IMR-90 (cell line): ENCODE measurements at regions not wholly inside any gene's neighbourhood (a gene's known extent, or its start where the extent isn't known, plus 50 kb on each side); places are given as distances from the start of the nearest gene placed in this dataset.

ENCODE experiments used
- ATAC-seq: fragments of 200-7000 bp; cut with Tn5 transposase; 2 replicates; pipeline ENCODE4 v1.9.1; 2020; ENCODE audit warnings: low read depth, mild to moderate bottlenecking, moderate library complexity
- BruUV-seq: library from RNA; stranded (reverse); fragments of 400-500 nt; replicated peaks from 2 replicates; lab custom pipeline; 2021; lab: Mats Ljungman, UMichigan
- CTCF ChIA-PET: fragments of 300-600 bp; formaldehyde crosslinking; extraction: SDS; loops from one replicate; lab custom pipeline; 2021; ENCODE audit warnings: antibody characterized with exemption; lab: Yijun Ruan, JAX
- POLR2A ChIA-PET: fragments of 300-600 bp; sonication (Branson Sonifier 250); formaldehyde crosslinking; loops from one replicate; lab custom pipeline; 2022; ENCODE audit warnings: antibody characterized with exemption; ENCODE audit not compliant: unreplicated experiment; lab: Charles Lee
- DNase-seq: peaks from one replicate; pipeline ENCODE4 v3.0.0; 2013
- H2AFZ ChIP-seq: replicated peaks from 2 replicates; pipeline ENCODE3; 2013; ENCODE audit warnings: low read length, mild to moderate bottlenecking; ENCODE audit not compliant: poor library complexity
- H2AK5ac ChIP-seq: 2 replicates; pipeline ENCODE4 v1.6.1; 2013; ENCODE audit warnings: low read depth, low read length, inconsistent platforms
- H2AK9ac ChIP-seq: replicated peaks from 2 replicates; pipeline ENCODE3; 2013; ENCODE audit warnings: mild to moderate bottlenecking, low read depth, low read length, moderate library complexity; ENCODE audit not compliant: poor library complexity
- H2BK120ac ChIP-seq: 2 replicates; pipeline ENCODE4 v1.6.1; 2013; ENCODE audit warnings: low read depth, low read length, inconsistent platforms
- H2BK15ac ChIP-seq: 3 replicates; pipeline ENCODE4 v1.6.1; 2013; ENCODE audit warnings: low read depth, low read length, inconsistent platforms
- H2BK20ac ChIP-seq: 2 replicates; pipeline ENCODE4 v1.6.1; 2013; ENCODE audit warnings: low read depth, mild to moderate bottlenecking, inconsistent platforms, low read length, moderate library complexity
- H2BK5ac ChIP-seq: 2 replicates; pipeline ENCODE4 v1.6.1; 2013; ENCODE audit warnings: mild to moderate bottlenecking, low read depth, low read length, inconsistent platforms; ENCODE audit not compliant: poor library complexity, severe bottlenecking
- H3K14ac ChIP-seq: replicated peaks from 2 replicates; pipeline ENCODE4 v1.6.1; 2013; ENCODE audit warnings: low read depth, low read length, inconsistent platforms
- H3K18ac ChIP-seq: 2 replicates; pipeline ENCODE4 v1.6.1; 2013; ENCODE audit warnings: low read depth, low read length, control low read depth
- H3K23ac ChIP-seq: 2 replicates; pipeline ENCODE4 v1.6.1; 2013; ENCODE audit warnings: low read depth, low read length, inconsistent platforms
- H3K27ac ChIP-seq: 2 replicates; pipeline ENCODE4 v1.5.1; 2013; ENCODE audit warnings: mild to moderate bottlenecking, control low read depth, low read length; ENCODE audit not compliant: insufficient read depth
- H3K27me3 ChIP-seq: 2 replicates; pipeline ENCODE4 v1.6.1; 2013; ENCODE audit warnings: low read length; ENCODE audit not compliant: control insufficient read depth, insufficient read depth
- H3K36me3 ChIP-seq: 2 replicates; pipeline ENCODE4 v1.6.1; 2013; ENCODE audit warnings: low read length, mixed read lengths; ENCODE audit not compliant: control insufficient read depth, insufficient read depth
- H3K4ac ChIP-seq: 2 replicates; pipeline ENCODE4 v1.6.1; 2013; ENCODE audit warnings: low read depth, low read length, inconsistent platforms
- H3K4me1 ChIP-seq: 2 replicates; pipeline ENCODE4 v1.6.1; 2013; ENCODE audit warnings: low read length, mixed read lengths; ENCODE audit not compliant: control insufficient read depth, insufficient read depth
- H3K4me2 ChIP-seq: 2 replicates; pipeline ENCODE4 v1.6.1; 2013; ENCODE audit warnings: low read depth, mild to moderate bottlenecking, control low read depth, low read length, moderate library complexity
- H3K4me3 ChIP-seq: 2 replicates; pipeline ENCODE4 v1.5.1; 2013; ENCODE audit warnings: low read depth, mild to moderate bottlenecking, control low read depth, low read length, moderate library complexity; ENCODE audit not compliant: insufficient read depth
- H3K56ac ChIP-seq: 2 replicates; pipeline ENCODE4 v1.6.1; 2013; ENCODE audit warnings: low read length, inconsistent platforms; ENCODE audit not compliant: insufficient read depth; ENCODE audit errors: extremely low read depth
- H3K79me1 ChIP-seq, 2 experiments: 2 replicates each; pipeline ENCODE4 v1.6.1; 2013; ENCODE audit warnings: low read length in 2 of 2, inconsistent platforms in 1 of 2, low read depth in 1 of 2
- H3K9ac ChIP-seq: 2 replicates; pipeline ENCODE4 v1.6.1; 2013; ENCODE audit warnings: low read depth, low read length, control low read depth
- H3K9me1 ChIP-seq: 2 replicates; pipeline ENCODE4 v1.6.1; 2013; ENCODE audit warnings: low read length, inconsistent platforms; ENCODE audit not compliant: insufficient read depth
- H3K9me3 ChIP-seq: 2 replicates; pipeline ENCODE4 v1.6.1; 2013; ENCODE audit warnings: low read length; ENCODE audit not compliant: control insufficient read depth, insufficient read depth
- H4K20me1 ChIP-seq: 2 replicates; pipeline ENCODE4 v1.6.1; 2013; ENCODE audit warnings: low read length, inconsistent platforms; ENCODE audit not compliant: insufficient read depth
- H4K5ac ChIP-seq: 2 replicates; pipeline ENCODE4 v1.6.1; 2013; ENCODE audit warnings: mild to moderate bottlenecking, low read depth, low read length, control low read depth
- H4K8ac ChIP-seq, 2 experiments: 2 replicates each; pipeline ENCODE4 v1.6.1; 2013; ENCODE audit warnings: low read depth in 2 of 2, low read length in 2 of 2, control low read depth in 1 of 2, inconsistent platforms in 1 of 2
- H4K91ac ChIP-seq: 2 replicates; pipeline ENCODE4 v1.6.1; 2013; ENCODE audit warnings: low read depth, low read length, inconsistent platforms; ENCODE audit not compliant: insufficient read depth
- CEBPB ChIP-seq: IDR thresholded peaks from 2 replicates; pipeline ENCODE4 v1.6.1; 2012; ENCODE audit warnings: low read depth, low read length, improper control_type of control experiment
- SMC3 ChIP-seq: fragments of 150-350 bp; IDR thresholded peaks from 2 replicates; pipeline ENCODE4 v1.6.1; 2016; ENCODE audit warnings: low read depth, mild to moderate bottlenecking, antibody characterized with exemption, low read length, moderate library complexity
- WGBS, 2 experiments: methylation state at CpG; one replicate each; pipeline versions ENCODE4 v1.1.5 to v1.1.7; 2013; ENCODE audit warnings: missing lambda C conversion rate in 2 of 2; ENCODE audit not compliant: insufficient read length in 1 of 2; ENCODE audit errors: extremely low coverage in 2 of 2; 5-methylcytosine and 5-hydroxymethylcytosine counted together
- dilution Hi-C: fragments of 300-500 bp; cut with HindIII; formaldehyde crosslinking; loops from one replicate; pipeline ENCODE4 v1.14.3; 2018; ENCODE audit warnings: low sequenced_read_pairs; ENCODE audit not compliant: unreplicated experiment
- in situ Hi-C: fragments of 300-500 bp; cut with MboI; formaldehyde crosslinking; loops from 3 replicates; pipeline ENCODE4 v1.14.3; 2019; ENCODE audit warnings: low sequenced_read_pairs, inconsistent platforms, mixed read lengths
- intact Hi-C: fragments of 100-400 bp; cut with micrococcal nuclease; formaldehyde crosslinking; loops from 2 replicates; pipeline ENCODE4 v1.10.0; 2022

DNA sequence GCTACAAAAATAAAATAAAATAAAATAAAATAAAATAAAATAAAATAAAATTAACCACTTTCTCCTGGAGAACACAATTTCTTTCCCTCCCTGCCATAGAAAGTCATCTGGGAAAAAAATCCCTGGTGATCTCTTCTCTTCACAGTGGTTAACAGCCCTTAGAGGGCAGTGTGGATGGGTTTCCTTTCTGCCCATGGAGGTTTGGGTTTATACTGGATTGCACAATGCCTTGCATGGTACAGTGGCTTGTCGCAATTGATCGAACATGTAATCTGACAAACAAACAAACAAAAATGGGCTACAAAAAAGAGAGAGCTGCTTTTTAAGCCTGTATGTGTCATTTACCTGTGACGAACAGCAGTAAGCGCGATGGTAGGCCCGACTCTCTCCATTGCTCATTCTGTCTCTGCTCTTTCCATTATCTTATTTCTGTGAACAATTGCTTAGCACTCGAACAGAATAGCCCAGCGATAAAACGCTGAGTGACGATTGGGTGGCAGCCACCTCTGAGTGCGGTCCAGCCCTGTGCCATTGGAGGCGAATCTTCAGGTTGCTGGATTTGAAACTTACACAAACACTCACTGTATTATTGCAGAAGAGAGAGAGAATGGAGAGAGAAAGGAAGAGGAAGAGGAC is 166.1 kb downstream of the CD83 start:
- Histone ChIP-seq H2BK120ac (no peak overlapping the region), H3K27me3 (no peaks in the 10 kb centered on the region; the same call in 1 of the 2 replicates)
- CTCF ChIA-PET: interaction anchor here (0.6 kb wide), 1 partner anchor 327 kb away, joined by 4 read pairs; no protein-coding TSS in a partner anchor

More for the DNA sequence above, 166.1 kb downstream of the CD83 start:
- WGBS, 2 experiments: no CpG with 5 or more reads among the region's 12 CpGs
- dilution Hi-C loops: no loop called here
- H2AK5ac ChIP-seq: no peak overlapping the region
- H3K18ac ChIP-seq: no peak overlapping the region
- no peak overlapping the region for H3K4me3 ChIP-seq
- TF ChIP-seq CEBPB (peak; percentile 70), SMC3 (no peak)
- no peak for DNase-seq
- no peak overlapping the region for H4K91ac ChIP-seq
- intact Hi-C loops: no loop called here
- H3K9me3 ChIP-seq: no peaks in the 10 kb centered on the region
- peaks cover 3% of the 10 kb centered on the region for H3K4me1 ChIP-seq
- no peak overlapping the region for H3K4me2 ChIP-seq
- no peak overlapping the region for H3K56ac ChIP-seq
- H3K4ac ChIP-seq: no peak overlapping the region
- H4K20me1 ChIP-seq: no peaks in the 10 kb centered on the region
- no peaks in the 10 kb centered on the region for H3K79me1 ChIP-seq
- in situ Hi-C loops: no loop called here
- no peak overlapping the region for H2AK9ac ChIP-seq
- no TSS peak for BruUV-seq
- H3K14ac ChIP-seq: no peak overlapping the region
- no peak overlapping the region for H3K27ac ChIP-seq
- H2BK20ac ChIP-seq: no peak overlapping the region
- no peaks in the 10 kb centered on the region for H3K9me1 ChIP-seq
- POLR2A ChIA-PET: no interaction called here
- no peak overlapping the region for H4K8ac ChIP-seq
- no peak for ATAC-seq
- H4K5ac ChIP-seq: no peak overlapping the region
- no peak overlapping the region for H2AFZ ChIP-seq
- no peaks in the 10 kb centered on the region for H3K36me3 ChIP-seq
- no peak overlapping the region for H3K9ac ChIP-seq
- H2BK5ac ChIP-seq: peak overlapping the region; percentile 47
- no peak overlapping the region for H3K23ac ChIP-seq
- H2BK15ac ChIP-seq: no peak overlapping the region
